GM20431 (cell line): ENCODE measurements at regions not wholly inside any gene's neighbourhood (a gene's known extent, or its start where the extent isn't known, plus 50 kb on each side); places are given as distances from the start of the nearest gene placed in this dataset.

Source experiments
- in situ Hi-C: fragments of 300-500 bp; cut with MseI, MboI; formaldehyde crosslinking; loops from one replicate; pipeline ENCODE4 v1.15.0; 2020; ENCODE audit warnings: low sequenced_read_pairs; ENCODE audit not compliant: unreplicated experiment

DNA sequence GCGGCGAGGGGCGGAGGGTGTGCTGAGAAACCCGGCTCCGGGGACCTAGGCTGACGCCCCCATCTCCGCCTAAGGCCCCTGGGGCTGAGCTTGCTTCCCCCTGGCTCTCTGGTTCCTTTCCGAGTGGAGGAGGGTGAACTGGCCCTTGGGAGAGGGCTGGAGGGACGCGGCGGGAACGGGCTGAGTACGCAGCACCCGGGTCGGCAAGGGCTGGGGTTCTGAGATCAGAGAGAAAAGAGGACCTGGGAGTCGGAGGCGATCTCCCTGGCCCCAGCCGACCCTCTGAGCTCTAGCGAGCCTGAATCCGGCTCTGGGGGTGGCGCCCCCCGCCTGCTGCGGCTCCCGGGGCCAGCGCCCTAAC, 270.8 kb downstream of the FOXD2 start:
- in situ Hi-C loops, result loop anchor here (25.0 kb wide), 2 partner anchors 271 to 521 kb away; partner anchors contain the start of genes FOXD2 and PDZK1IP1

DNA sequence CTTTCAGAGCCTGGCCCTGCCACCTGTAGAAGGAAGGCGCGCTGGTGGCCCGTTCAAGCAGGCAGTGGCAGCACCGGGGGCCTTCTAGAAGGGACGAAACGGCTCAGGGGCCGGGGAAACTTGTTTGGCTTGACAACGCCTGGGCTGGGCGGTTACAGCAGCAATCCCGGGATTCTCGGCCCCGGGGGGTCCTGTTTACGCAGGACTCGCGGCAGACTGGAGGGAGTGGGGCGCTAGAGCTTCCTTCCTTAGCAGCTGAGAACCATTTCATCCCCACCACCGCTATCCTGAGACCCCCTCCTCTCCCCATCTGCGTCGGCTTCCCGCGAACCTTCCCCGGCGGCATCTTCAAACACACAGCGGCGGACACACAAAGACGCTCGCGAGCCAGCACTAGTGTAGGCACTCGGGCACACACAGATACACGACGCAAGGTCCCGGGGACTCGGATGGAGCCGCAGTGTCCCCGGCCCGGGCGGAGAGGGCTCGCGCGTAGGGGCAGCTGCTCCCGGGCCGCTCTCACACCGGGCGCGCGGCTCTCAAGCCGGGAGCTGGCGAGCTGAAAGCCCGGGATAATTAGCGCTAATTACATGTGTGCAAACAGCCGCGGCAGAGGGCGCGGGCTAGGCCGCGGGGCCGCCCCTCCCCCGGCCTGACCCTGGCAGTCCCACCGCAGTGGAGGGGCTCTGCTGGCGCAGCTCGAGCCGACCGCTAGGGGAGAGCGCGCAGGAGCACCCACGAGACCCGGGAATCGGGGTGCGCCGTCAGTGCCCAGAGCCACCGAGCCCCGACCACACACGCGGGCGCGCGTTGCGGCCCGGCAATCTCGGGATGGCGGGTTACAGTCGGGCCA, 271.4 kb downstream of the FOXD2 start:
- in situ Hi-C loops, result loop anchor here (25.0 kb wide), 2 partner anchors 272 to 522 kb away; partner anchors contain the start of genes FOXD2 and PDZK1IP1

DNA sequence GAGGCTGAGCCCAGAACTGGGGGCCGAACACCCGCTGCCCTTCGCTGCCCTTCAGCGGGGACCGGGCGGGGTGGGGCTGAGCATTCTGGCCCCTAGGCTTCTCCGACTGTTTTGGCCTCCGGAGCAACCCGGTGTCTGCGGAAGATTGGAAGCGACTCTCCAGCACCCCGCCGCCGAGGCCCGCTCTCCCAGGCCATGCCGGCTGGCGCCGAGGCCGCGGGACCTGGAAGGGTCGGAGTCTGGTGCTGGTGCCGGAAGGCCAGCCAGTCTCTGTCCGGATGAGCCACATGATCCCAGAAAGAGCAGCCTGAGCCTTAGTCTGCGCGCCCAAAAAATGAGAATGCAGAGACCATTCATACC, 272.0 kb downstream of the FOXD2 start:
- in situ Hi-C loops, result loop anchor here (25.0 kb wide), 2 partner anchors 273 to 523 kb away; partner anchors contain the start of genes FOXD2 and PDZK1IP1

DNA sequence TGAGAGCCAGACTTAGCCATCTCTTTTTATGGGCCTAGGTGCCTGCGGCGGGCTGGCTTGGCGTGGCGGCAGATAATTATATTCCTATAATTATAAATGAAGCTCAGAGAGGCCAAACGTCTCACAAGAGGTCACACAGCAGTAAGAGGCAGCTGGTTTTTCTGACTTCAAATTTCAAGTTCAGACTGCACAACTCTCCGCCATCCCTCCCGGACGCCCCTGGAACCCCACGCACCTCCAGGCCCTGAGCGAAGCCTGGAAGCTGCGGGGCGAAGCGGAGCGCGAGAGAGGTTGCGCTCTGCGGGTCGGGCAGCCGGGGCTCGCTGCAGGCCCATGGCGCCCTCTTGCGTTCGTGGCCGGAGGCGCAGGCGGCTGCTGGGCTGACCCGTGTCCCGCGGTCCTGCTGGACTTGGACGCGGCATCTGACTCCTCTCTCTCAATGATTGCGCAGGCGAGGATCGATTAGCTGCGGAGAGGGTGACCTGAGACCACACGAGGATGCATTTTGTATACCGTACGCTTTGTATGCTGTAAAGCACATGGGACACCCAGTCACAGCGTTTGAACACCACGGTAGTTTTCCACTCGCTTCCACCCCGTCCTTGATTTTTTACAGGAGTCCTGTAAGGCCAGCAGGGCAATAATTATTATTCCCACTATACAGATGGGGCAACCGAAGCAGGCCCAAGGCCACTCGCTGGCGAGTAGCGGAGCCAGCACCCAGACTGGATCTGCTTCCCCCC, 272.7 kb downstream of the FOXD2 start:
- in situ Hi-C loops, result loop anchor here (25.0 kb wide), 2 partner anchors 273 to 523 kb away; partner anchors contain the start of genes FOXD2 and PDZK1IP1
